ENCODE measurements at regions not wholly inside any gene's neighbourhood (a gene's known extent, or its start where the extent isn't known, plus 50 kb on each side); places are given as distances from the start of the nearest gene placed in this dataset.

GRCh38 chr20:43787937-43788336, 61.1 kb upstream of the GTSF1L start:
- TF ChIP-seq MAFK (IDR thresholded peaks at IDR 0.05; ENCODE audit: low read depth, low read length) (no peak), SMC3 (IDR thresholded peaks at IDR 0.05; ENCODE audit: low read depth, low read length) (no peak), CTCF (conservative IDR thresholded peaks at IDR 0.05; ENCODE audit: low read depth, low read length) (no peak), CEBPB (IDR thresholded peaks at IDR 0.05; ENCODE audit: low read depth, low read length) (no peak), USF2 (IDR thresholded peaks at IDR 0.05; ENCODE audit: low read depth, low read length) (no peak), RFX5 (IDR thresholded peaks at IDR 0.05; ENCODE audit: low read depth, low read length) (no peak), RAD21 (IDR thresholded peaks at IDR 0.05; ENCODE audit: low read length) (no peak), MXI1 (IDR thresholded peaks at IDR 0.05; ENCODE audit: borderline replicate concordance, low read depth, low read length) (no peak), NFE2L2 (IDR thresholded peaks at IDR 0.05; ENCODE audit: low read depth, low read length) (no peak)
